CD4-positive, alpha-beta T cell (primary cell): ENCODE measurements at regions not wholly inside any gene's neighbourhood (a gene's known extent, or its start where the extent isn't known, plus 50 kb on each side); places are given as distances from the start of the nearest gene placed in this dataset.

Experiments used
- ATAC-seq: fragments of 200-7000 bp; cut with Tn5 transposase; one replicate; pipeline ENCODE4 v1.10.0; 2022; ENCODE audit warnings: mild to moderate bottlenecking; ENCODE audit not compliant: poor library complexity
- CTCF ChIA-PET: fragments of 350-600 bp; sonication (Branson Sonifier 250); formaldehyde crosslinking; loops from one replicate; lab custom pipeline; 2021; ENCODE audit warnings: antibody characterized with exemption, inconsistent platforms; lab: Charles Lee
- POLR2A ChIA-PET: fragments of 350-600 bp; sonication (Branson Sonifier 250); formaldehyde crosslinking; loops from one replicate; lab custom pipeline; 2021; ENCODE audit warnings: antibody characterized with exemption, inconsistent platforms; lab: Charles Lee
- DNase-seq, 14 experiments: peaks; one replicate each; pipeline ENCODE4 v3.0.0-alpha.2; 2013 to 2020; ENCODE audit warnings: mixed read lengths in 2 of 14
- H3K27ac ChIP-seq, 2 donors: one replicate each; pipeline versions ENCODE4 v1.5.1 to v1.7.0; 2013; ENCODE audit warnings: low read length in 2 of 2, low read depth in 1 of 2, mild to moderate bottlenecking in 1 of 2
- H3K27me3 ChIP-seq, 2 experiments: 1 replicate in 1 of 2; 2 replicates in 1 of 2; pipeline versions ENCODE4 v1.6.1 to v1.7.0; 2013; ENCODE audit warnings: low read length in 2 of 2, control low read depth in 1 of 2, mild to moderate bottlenecking in 1 of 2, moderate library complexity in 1 of 2; ENCODE audit not compliant: insufficient read depth in 2 of 2, control insufficient read depth in 1 of 2
- H3K36me3 ChIP-seq: one replicate; pipeline ENCODE4 v1.6.1; 2013; ENCODE audit warnings: low read length, control low read depth; ENCODE audit not compliant: insufficient read depth
- H3K4me1 ChIP-seq: one replicate; pipeline ENCODE4 v1.6.1; 2013; ENCODE audit warnings: low read length, control low read depth; ENCODE audit not compliant: insufficient read depth
- H3K4me3 ChIP-seq: one replicate; pipeline ENCODE4 v1.5.1; 2013; ENCODE audit warnings: mild to moderate bottlenecking, low read length, moderate library complexity
- H3K9me3 ChIP-seq, 2 experiments: 1 replicate in 1 of 2; 2 replicates in 1 of 2; pipeline versions ENCODE4 v1.6.1 to v1.7.0; 2013; ENCODE audit warnings: low read length in 2 of 2, mild to moderate bottlenecking in 2 of 2, control low read depth in 1 of 2, moderate library complexity in 1 of 2; ENCODE audit not compliant: control insufficient read depth in 1 of 2, insufficient read depth in 1 of 2
- H3K27ac Mint-ChIP-seq: one replicate; pipeline ENCODE4 v1.8.0; 2020; ENCODE audit warnings: mixed read lengths
- H3K27me3 Mint-ChIP-seq: one replicate; pipeline ENCODE4 v1.8.0; 2021; ENCODE audit warnings: mixed read lengths
- H3K36me3 Mint-ChIP-seq: one replicate; pipeline ENCODE4 v1.8.0; 2021; ENCODE audit warnings: low read depth, mixed read lengths
- H3K4me1 Mint-ChIP-seq: one replicate; pipeline ENCODE4 v1.8.0; 2021; ENCODE audit warnings: low read depth, mixed read lengths
- H3K4me3 Mint-ChIP-seq: one replicate; pipeline ENCODE4 v1.8.0; 2020; ENCODE audit warnings: mild to moderate bottlenecking, mixed read lengths
- H3K9me3 Mint-ChIP-seq: one replicate; pipeline ENCODE4 v1.8.0; 2020; ENCODE audit warnings: mixed read lengths
- intact Hi-C, 2 experiments: fragments of 100-400 bp; cut with DNase I in 1 of 2; cut with micrococcal nuclease in 1 of 2; formaldehyde crosslinking; loops; one replicate each; pipeline versions ENCODE4 v1.15.1 to v1.9.0; 2023 to 2025; cut with DNase I, micrococcal nuclease
- TF ChIP-seq, protein P1 (sequence below): fragments of 200-600 bp; IDR thresholded peaks from one replicate; pipeline ENCODE4 v1.8.0; 2022; ENCODE audit warnings: antibody characterized with exemption, mild to moderate bottlenecking

DNA sequence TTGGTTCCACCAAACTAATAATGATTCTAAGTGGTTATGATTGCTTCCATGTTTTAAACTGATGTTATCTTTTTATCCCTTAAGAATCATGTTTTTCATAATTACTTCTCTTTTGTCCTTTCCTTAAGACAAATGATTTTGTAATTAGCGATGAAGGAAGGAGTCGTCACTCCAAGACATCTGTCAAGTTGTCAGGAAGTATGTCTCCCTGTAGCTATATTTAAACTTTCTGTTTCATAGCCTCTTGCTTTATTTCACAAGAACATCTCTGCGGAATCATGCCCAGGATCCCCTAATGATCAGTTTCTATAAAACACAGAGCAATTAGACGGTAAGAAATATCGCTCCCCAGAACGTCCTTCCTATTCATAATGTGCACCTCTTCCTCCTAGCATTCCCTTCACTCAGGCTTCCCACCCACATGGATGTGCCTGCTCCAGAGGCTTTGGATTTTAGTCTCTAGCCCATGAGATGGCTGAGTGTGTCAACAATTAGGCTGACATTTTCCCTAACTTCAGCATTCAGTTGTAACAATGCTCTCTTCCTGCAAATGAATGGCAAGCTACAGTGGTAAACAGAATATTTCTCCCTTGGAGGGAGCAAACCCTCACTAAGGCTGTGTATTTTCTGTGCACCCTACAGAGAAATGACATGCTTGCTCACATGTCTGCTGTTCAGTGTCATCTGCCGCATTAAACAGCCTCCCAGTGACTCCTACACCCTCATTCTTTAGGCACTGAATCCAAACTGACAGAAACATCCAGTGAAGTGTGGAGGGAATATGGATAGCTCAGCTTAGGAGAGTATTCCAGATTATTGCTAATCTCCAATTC lies 879.6 kb upstream of the CELF4 start:
- H3K36me3 ChIP-seq: no peaks in the 10 kb centered on the region
- no peaks in the 10 kb centered on the region for H3K4me1 ChIP-seq
- H3K27me3 ChIP-seq: no peaks in the 10 kb centered on the region
- H3K9me3 Mint-ChIP-seq: no peaks in the 10 kb centered on the region
- H3K4me3 Mint-ChIP-seq: no peak overlapping the region
- no peak overlapping the region for H3K27ac ChIP-seq
- H3K4me1 Mint-ChIP-seq: no peaks in the 10 kb centered on the region
- TF ChIP-seq, protein P1, sequence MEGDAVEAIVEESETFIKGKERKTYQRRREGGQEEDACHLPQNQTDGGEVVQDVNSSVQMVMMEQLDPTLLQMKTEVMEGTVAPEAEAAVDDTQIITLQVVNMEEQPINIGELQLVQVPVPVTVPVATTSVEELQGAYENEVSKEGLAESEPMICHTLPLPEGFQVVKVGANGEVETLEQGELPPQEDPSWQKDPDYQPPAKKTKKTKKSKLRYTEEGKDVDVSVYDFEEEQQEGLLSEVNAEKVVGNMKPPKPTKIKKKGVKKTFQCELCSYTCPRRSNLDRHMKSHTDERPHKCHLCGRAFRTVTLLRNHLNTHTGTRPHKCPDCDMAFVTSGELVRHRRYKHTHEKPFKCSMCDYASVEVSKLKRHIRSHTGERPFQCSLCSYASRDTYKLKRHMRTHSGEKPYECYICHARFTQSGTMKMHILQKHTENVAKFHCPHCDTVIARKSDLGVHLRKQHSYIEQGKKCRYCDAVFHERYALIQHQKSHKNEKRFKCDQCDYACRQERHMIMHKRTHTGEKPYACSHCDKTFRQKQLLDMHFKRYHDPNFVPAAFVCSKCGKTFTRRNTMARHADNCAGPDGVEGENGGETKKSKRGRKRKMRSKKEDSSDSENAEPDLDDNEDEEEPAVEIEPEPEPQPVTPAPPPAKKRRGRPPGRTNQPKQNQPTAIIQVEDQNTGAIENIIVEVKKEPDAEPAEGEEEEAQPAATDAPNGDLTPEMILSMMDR: no peak
- H3K4me3 ChIP-seq: no peak overlapping the region
- H3K36me3 Mint-ChIP-seq: no peaks in the 10 kb centered on the region
- ChIA-PET CTCF (no interaction called here), POLR2A (no interaction called here)
- intact Hi-C loops: loop anchor here in 1 of 2 experiments (5.0 kb wide), 1 partner anchor 987 kb away; no protein-coding TSS in a partner anchor
- no peaks in the 10 kb centered on the region for H3K9me3 ChIP-seq
- H3K27ac Mint-ChIP-seq: no peak overlapping the region
- H3K27me3 Mint-ChIP-seq: no peaks in the 10 kb centered on the region
- DNase-seq: no peak
- ATAC-seq: no peak

DNA sequence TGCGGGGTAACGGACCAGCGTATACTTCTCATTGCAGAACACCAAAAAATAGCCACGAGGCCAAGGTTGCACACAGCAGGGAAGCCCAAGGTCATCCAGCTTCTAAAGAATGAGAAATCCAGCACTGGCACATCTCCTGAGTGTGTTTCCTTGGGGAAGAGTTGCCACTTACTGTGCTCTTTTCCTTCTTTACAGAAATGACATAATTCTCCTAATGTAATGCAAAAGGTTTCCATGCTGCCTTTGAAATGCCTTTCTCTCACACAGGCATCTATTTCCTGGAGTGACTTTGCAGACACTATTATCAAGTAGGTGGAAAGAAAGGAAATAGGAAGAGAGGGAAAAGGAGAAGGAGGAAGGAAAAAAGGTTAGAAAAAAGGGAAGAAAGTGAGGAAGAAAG lies 862.1 kb upstream of the CELF4 start:
- intact Hi-C loops: no loop called here
- no peak overlapping the region for H3K27ac ChIP-seq
- Mint-ChIP-seq H3K9me3 (no peaks in the 10 kb centered on the region), H3K27ac (no peak overlapping the region), H3K36me3 (no peaks in the 10 kb centered on the region), H3K27me3 (no peaks in the 10 kb centered on the region), H3K4me3 (no peak overlapping the region), H3K4me1 (no peaks in the 10 kb centered on the region)
- ChIA-PET POLR2A (no interaction called here), CTCF (no interaction called here)
- TF ChIP-seq, protein P1: no peak
- H3K4me3 ChIP-seq: no peak overlapping the region
- DNase-seq: no peak
- peaks cover 0 to 5% of the 10 kb centered on the region in 2 experiments for H3K9me3 ChIP-seq
- ATAC-seq: no peak
- no peaks in the 10 kb centered on the region for H3K27me3 ChIP-seq
- H3K36me3 ChIP-seq: no peaks in the 10 kb centered on the region
- H3K4me1 ChIP-seq: no peaks in the 10 kb centered on the region

DNA sequence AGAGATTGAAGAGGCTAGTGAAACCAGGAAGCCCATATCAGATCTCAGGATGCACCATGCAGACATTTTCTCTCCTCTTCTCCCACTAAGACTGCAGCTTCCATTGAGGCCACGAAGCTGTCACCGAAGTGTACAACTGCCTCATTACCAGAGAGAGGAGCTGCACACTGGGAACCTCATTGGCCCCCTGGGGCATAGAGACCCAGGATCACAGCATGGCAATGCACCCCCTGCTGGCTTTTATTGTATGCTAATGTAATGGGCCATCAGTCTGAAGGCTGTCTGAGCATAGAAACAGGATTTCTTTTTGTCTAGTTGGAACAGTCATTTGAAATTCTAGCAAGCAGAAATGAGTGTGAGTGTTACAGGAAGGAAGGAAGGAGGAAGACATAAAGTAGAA lies 861.6 kb upstream of the CELF4 start:
- Mint-ChIP-seq H3K36me3 (no peaks in the 10 kb centered on the region), H3K27ac (no peak overlapping the region), H3K4me3 (no peak overlapping the region), H3K4me1 (no peaks in the 10 kb centered on the region), H3K27me3 (no peaks in the 10 kb centered on the region), H3K9me3 (no peaks in the 10 kb centered on the region)
- Histone ChIP-seq H3K9me3 (peaks cover 0 to 5% of the 10 kb centered on the region in 2 experiments), H3K27ac (no peak overlapping the region), H3K36me3 (no peaks in the 10 kb centered on the region), H3K4me3 (no peak overlapping the region), H3K27me3 (no peaks in the 10 kb centered on the region), H3K4me1 (no peaks in the 10 kb centered on the region)
- ChIA-PET POLR2A (no interaction called here), CTCF (no interaction called here)
- TF ChIP-seq, protein P1: no peak
- ATAC-seq (no peak), DNase-seq (no peak)
- intact Hi-C loops: no loop called here
